ENCODE measurements at regions not wholly inside any gene's neighbourhood (a gene's known extent, or its start where the extent isn't known, plus 50 kb on each side); places are given as distances from the start of the nearest gene placed in this dataset.

DNA sequence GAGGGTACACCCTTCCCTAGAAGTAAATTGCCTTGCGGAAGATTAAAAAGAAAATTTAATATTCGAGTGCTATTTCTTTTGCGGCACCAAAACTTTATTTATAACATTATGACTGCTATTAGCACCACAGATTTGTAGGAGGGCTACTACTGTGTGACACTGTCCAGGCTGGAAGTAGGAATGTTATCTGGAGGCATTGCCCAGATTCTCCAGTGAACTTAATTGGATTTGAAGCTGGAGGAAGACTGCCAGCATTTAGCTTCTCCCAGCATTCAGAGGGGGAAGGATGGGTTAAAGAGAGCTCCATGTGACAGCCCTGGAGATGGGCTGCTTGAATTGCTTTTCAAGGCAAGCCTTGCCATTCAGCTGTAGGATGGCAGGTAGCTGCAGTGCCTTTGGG is 107.0 kb upstream of the RBM19 start:
- TF ChIP-seq, protein P1, sequence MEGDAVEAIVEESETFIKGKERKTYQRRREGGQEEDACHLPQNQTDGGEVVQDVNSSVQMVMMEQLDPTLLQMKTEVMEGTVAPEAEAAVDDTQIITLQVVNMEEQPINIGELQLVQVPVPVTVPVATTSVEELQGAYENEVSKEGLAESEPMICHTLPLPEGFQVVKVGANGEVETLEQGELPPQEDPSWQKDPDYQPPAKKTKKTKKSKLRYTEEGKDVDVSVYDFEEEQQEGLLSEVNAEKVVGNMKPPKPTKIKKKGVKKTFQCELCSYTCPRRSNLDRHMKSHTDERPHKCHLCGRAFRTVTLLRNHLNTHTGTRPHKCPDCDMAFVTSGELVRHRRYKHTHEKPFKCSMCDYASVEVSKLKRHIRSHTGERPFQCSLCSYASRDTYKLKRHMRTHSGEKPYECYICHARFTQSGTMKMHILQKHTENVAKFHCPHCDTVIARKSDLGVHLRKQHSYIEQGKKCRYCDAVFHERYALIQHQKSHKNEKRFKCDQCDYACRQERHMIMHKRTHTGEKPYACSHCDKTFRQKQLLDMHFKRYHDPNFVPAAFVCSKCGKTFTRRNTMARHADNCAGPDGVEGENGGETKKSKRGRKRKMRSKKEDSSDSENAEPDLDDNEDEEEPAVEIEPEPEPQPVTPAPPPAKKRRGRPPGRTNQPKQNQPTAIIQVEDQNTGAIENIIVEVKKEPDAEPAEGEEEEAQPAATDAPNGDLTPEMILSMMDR (conservative IDR thresholded peaks at IDR 0.05 in 1 of 2, IDR thresholded peaks at IDR 0.05 in 1 of 2; ENCODE audit: low read depth in 1 of 2, low read length in 2 of 2) = no peak
- no peak for TF ChIP-seq EZH2 (IDR thresholded peaks at IDR 0.05; ENCODE audit: low read length, missing control alignments)
